H1 (cell line): ENCODE measurements at regions not wholly inside any gene's neighbourhood (a gene's known extent, or its start where the extent isn't known, plus 50 kb on each side); places are given as distances from the start of the nearest gene placed in this dataset.
"Not testable (repeated sequence)": the region's sequence is repeated elsewhere in the genome, so short reads cannot be mapped to it uniquely, and the experiment has no call there.

Experiments used
- CTCF ChIA-PET: fragments of 300-600 bp; sonication (Branson Sonifier 250); formaldehyde crosslinking; loops from one replicate; lab custom pipeline; 2021; ENCODE audit not compliant: partially characterized antibody; lab: Charles Lee
- POLR2A ChIA-PET: fragments of 300-600 bp; sonication (Branson Sonifier 250); formaldehyde crosslinking; loops from one replicate; lab custom pipeline; 2021; ENCODE audit warnings: inconsistent platforms; ENCODE audit not compliant: partially characterized antibody; lab: Charles Lee
- DNase-seq, 2 experiments: peaks; one replicate each; pipeline versions ENCODE4 v3.0.0 to v3.0.0-alpha.2; 2010 to 2022; ENCODE audit warnings: low spot score in 2 of 2, low read depth in 1 of 2, mixed read lengths in 1 of 2
- FAIRE-seq: peaks from 2 replicates; lab custom pipeline; 2011; peaks lifted over from hg19 to GRCh38; lab: Jason Lieb, UNC
- H2AFZ ChIP-seq: 2 replicates; pipeline ENCODE4 v1.8.1; 2012; ENCODE audit warnings: low read length, inconsistent platforms
- H2AK5ac ChIP-seq: 2 replicates; pipeline ENCODE4 v1.6.1; 2013; ENCODE audit warnings: low read depth, low read length
- H2BK120ac ChIP-seq: replicated peaks from 2 replicates; pipeline ENCODE3; 2013; ENCODE audit warnings: low read depth, low read length, inconsistent platforms
- H2BK12ac ChIP-seq: 2 replicates; pipeline ENCODE4 v1.6.1; 2013; ENCODE audit warnings: low read depth, low read length
- H2BK15ac ChIP-seq: 2 replicates; pipeline ENCODE4 v1.6.1; 2013; ENCODE audit warnings: low read length
- H2BK20ac ChIP-seq: 2 replicates; pipeline ENCODE4 v1.6.1; 2013; ENCODE audit warnings: low read length
- H2BK5ac ChIP-seq: 2 replicates; pipeline ENCODE4 v1.6.1; 2013; ENCODE audit warnings: low read depth, low read length
- H3K14ac ChIP-seq: 2 replicates; pipeline ENCODE4 v1.6.1; 2013; ENCODE audit warnings: inconsistent platforms; ENCODE audit not compliant: insufficient read length
- H3K18ac ChIP-seq: 2 replicates; pipeline ENCODE4 v1.6.1; 2013; ENCODE audit warnings: low read length; ENCODE audit errors: extremely low read depth
- H3K23ac ChIP-seq: 2 replicates; pipeline ENCODE4 v1.6.1; 2013; ENCODE audit warnings: inconsistent platforms; ENCODE audit not compliant: insufficient read length
- H3K23me2 ChIP-seq: 2 replicates; pipeline ENCODE4 v1.6.1; 2013; ENCODE audit warnings: low read depth, low read length
- H3K27ac ChIP-seq: 2 replicates; pipeline ENCODE4 v1.6.1; 2011; ENCODE audit warnings: low read depth, low read length, inconsistent platforms
- H3K27me3 ChIP-seq, 4 experiments: replicated peaks in 1 of 4; 1 replicate in 1 of 4; 2 replicates in 3 of 4; pipeline versions ENCODE4 v1.6.1 to v1.8.1; 2011 to 2013; ENCODE audit warnings: low read length in 3 of 4, mild to moderate bottlenecking in 3 of 4, inconsistent platforms in 2 of 4, mixed read lengths in 2 of 4, moderate library complexity in 1 of 4; ENCODE audit not compliant: control insufficient read depth in 3 of 4, insufficient read depth in 3 of 4; ENCODE audit errors: extremely low read depth in 1 of 4
- H3K36me3 ChIP-seq, 4 experiments: 2 replicates each; pipeline versions ENCODE4 v1.6.1 to v1.8.1; 2011 to 2013; ENCODE audit warnings: mild to moderate bottlenecking in 4 of 4, low read length in 3 of 4, moderate library complexity in 2 of 4, control low read depth in 1 of 4, inconsistent platforms in 1 of 4; ENCODE audit not compliant: insufficient read depth in 4 of 4, control insufficient read depth in 2 of 4
- H3K4ac ChIP-seq: replicated peaks from 2 replicates; pipeline ENCODE3; 2013; ENCODE audit warnings: low read length, low read depth, mixed read lengths, inconsistent platforms; ENCODE audit not compliant: insufficient read length
- H3K4me1 ChIP-seq, 4 experiments: replicated peaks in 1 of 4; 1 replicate in 1 of 4; 2 replicates in 3 of 4; pipeline versions ENCODE4 v1.6.1 to v1.8.1; 2011 to 2013; ENCODE audit warnings: low read length in 3 of 4, inconsistent platforms in 2 of 4, mixed read lengths in 1 of 4; ENCODE audit not compliant: insufficient read depth in 4 of 4, control insufficient read depth in 3 of 4
- H3K4me2 ChIP-seq, 2 experiments: 2 replicates each; pipeline versions ENCODE4 v1.6.1 to v1.8.1; 2011 to 2013; ENCODE audit warnings: low read depth in 2 of 2, low read length in 2 of 2, control low read depth in 1 of 2, inconsistent platforms in 1 of 2, mild to moderate bottlenecking in 1 of 2; ENCODE audit not compliant: insufficient read depth in 1 of 2
- H3K4me3 ChIP-seq, 4 experiments: fragments of 200-600, 300-600 bp in 1 of 4; sonication (generic), shearing (Covaris generic), sonication (Bioruptor Twin) in 1 of 4; 2 replicates each; pipeline versions ENCODE4 v1.5.1 to v1.8.1; 2011 to 2016; ENCODE audit warnings: low read length in 4 of 4, low read depth in 3 of 4, control low read depth in 2 of 4, inconsistent platforms in 2 of 4, mild to moderate bottlenecking in 2 of 4, mixed read lengths in 1 of 4, moderate library complexity in 1 of 4; ENCODE audit not compliant: insufficient read depth in 2 of 4; ENCODE audit errors: extremely low read depth in 1 of 4
- H3K56ac ChIP-seq: replicated peaks from 2 replicates; pipeline ENCODE3; 2013; ENCODE audit warnings: low read depth, mild to moderate bottlenecking, mixed read lengths, low read length, inconsistent platforms; ENCODE audit not compliant: insufficient read length
- H3K79me1 ChIP-seq: 2 replicates; pipeline ENCODE4 v1.6.1; 2013; ENCODE audit warnings: low read depth, low read length, control low read depth
- H3K79me2 ChIP-seq, 2 experiments: 2 replicates each; pipeline versions ENCODE4 v1.6.1 to v1.8.1; 2012 to 2013; ENCODE audit warnings: low read length in 2 of 2, mild to moderate bottlenecking in 2 of 2, inconsistent platforms in 1 of 2; ENCODE audit not compliant: insufficient read depth in 2 of 2, control insufficient read depth in 1 of 2
- H3K9ac ChIP-seq, 4 experiments: replicated peaks in 1 of 4; 1 replicate in 1 of 4; 2 replicates in 3 of 4; pipeline versions ENCODE4 v1.6.1 to v1.8.1; 2011 to 2013; ENCODE audit warnings: low read depth in 3 of 4, low read length in 3 of 4, control low read depth in 2 of 4, mild to moderate bottlenecking in 2 of 4, moderate library complexity in 2 of 4, inconsistent platforms in 1 of 4; ENCODE audit errors: extremely low read depth in 1 of 4
- H3K9me3 ChIP-seq, 2 experiments: 2 replicates each; pipeline versions ENCODE4 v1.6.1 to v1.8.1; 2012 to 2013; ENCODE audit warnings: mild to moderate bottlenecking in 2 of 2, moderate library complexity in 2 of 2, control low read depth in 1 of 2, inconsistent platforms in 1 of 2, low read depth in 1 of 2, low read length in 1 of 2, mixed read lengths in 1 of 2; ENCODE audit not compliant: insufficient read depth in 2 of 2
- H4K20me1 ChIP-seq, 2 experiments: replicated peaks in 1 of 2; 2 replicates each; pipeline versions ENCODE3 to v1.8.1; 2011 to 2013; ENCODE audit warnings: inconsistent platforms in 2 of 2, low read length in 2 of 2, mild to moderate bottlenecking in 1 of 2; ENCODE audit not compliant: insufficient read depth in 2 of 2, control insufficient read depth in 1 of 2
- H4K5ac ChIP-seq: 2 replicates; pipeline ENCODE4 v1.6.1; 2013; ENCODE audit warnings: low read length, low read depth, mixed read lengths, inconsistent platforms; ENCODE audit not compliant: insufficient read length
- H4K8ac ChIP-seq: 2 replicates; pipeline ENCODE4 v1.8.0; 2013; ENCODE audit warnings: mild to moderate bottlenecking, moderate library complexity, low read length, inconsistent platforms; ENCODE audit not compliant: insufficient read depth; ENCODE audit errors: extremely low read depth
- H4K91ac ChIP-seq: replicated peaks from 2 replicates; pipeline ENCODE3; 2013; ENCODE audit warnings: low read length, mixed read lengths, inconsistent platforms; ENCODE audit not compliant: insufficient read length
- WGBS, 2 experiments: shearing (Covaris generic) in 1 of 2; methylation state at CpG; one replicate each; pipeline versions ENCODE4 v1.1.6 to v1.1.7; 2013 to 2015; ENCODE audit warnings: low lambda C conversion rate in 2 of 2, mixed read lengths in 2 of 2, inconsistent platforms in 1 of 2, low coverage in 1 of 2, missing lambda C conversion rate in 1 of 2; ENCODE audit not compliant: insufficient replicate concordance in 2 of 2, insufficient coverage in 1 of 2, insufficient read length in 1 of 2; ENCODE audit errors: extremely low coverage in 1 of 2, missing lambda C conversion rate in 1 of 2; 5-methylcytosine and 5-hydroxymethylcytosine counted together

GRCh38 chr10:9183197-9183880 is 1128.9 kb downstream of the GATA3 start:
- H3K4me3 ChIP-seq, H3K4me2 ChIP-seq, H3K23me2 ChIP-seq, H3K27ac ChIP-seq, H3K79me2 ChIP-seq, H3K9me3 ChIP-seq, H4K20me1 ChIP-seq, H3K18ac ChIP-seq, H4K8ac ChIP-seq, CTCF ChIA-PET, H2BK15ac ChIP-seq, H2BK12ac ChIP-seq, H2BK5ac ChIP-seq, H3K36me3 ChIP-seq, H2BK120ac ChIP-seq, H2AFZ ChIP-seq, H3K4me1 ChIP-seq, H2AK5ac ChIP-seq, H3K56ac ChIP-seq, H3K79me1 ChIP-seq, H4K91ac ChIP-seq, H3K14ac ChIP-seq, H3K27me3 ChIP-seq, H3K4ac ChIP-seq, H3K9ac ChIP-seq, DNase-seq, H2BK20ac ChIP-seq, H3K23ac ChIP-seq, POLR2A ChIA-PET, FAIRE-seq, H4K5ac ChIP-seq: not testable (repeated sequence)
- WGBS, 2 experiments = 97% methylated on average over 27 of the region's 48 CpGs; no CpG with 5 or more reads in 1 of the 2 experiments
